GM19035 (cell line): ENCODE measurements at regions not wholly inside any gene's neighbourhood (a gene's known extent, or its start where the extent isn't known, plus 50 kb on each side); places are given as distances from the start of the nearest gene placed in this dataset.

Source experiments
- ATAC-seq: cut with Tn5 transposase; IDR thresholded peaks from one replicate; pipeline ENCODE4 v1.9.1; 2021; ENCODE audit not compliant: unreplicated experiment

- no peak for ATAC-seq
Observed at GRCh38 chr3:24831221-24831620, 336.6 kb upstream of the THRB start.

GRCh38 chr3:24832891-24833290, 338.2 kb upstream of the THRB start:
- no peak for ATAC-seq

DNA sequence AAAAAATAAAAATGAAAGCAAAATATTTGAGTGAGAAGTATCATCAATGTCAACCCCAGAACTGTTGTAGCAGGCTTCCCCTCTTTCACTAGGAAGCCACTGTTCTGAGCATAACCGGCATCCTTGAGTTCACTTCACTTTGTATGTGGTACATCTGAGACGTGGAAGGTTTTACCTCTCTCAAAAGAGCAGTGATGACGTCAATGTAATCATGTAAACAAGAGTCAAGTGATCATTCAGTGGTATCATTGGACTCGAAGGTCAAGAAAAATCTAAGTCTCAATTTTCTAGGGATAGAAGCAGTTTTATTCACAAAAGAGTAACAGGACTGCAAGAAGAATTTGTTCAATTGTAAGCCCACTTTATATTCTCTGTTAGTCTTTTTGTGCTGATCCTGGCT, 339.8 kb upstream of the THRB start:
- no peak for ATAC-seq

DNA sequence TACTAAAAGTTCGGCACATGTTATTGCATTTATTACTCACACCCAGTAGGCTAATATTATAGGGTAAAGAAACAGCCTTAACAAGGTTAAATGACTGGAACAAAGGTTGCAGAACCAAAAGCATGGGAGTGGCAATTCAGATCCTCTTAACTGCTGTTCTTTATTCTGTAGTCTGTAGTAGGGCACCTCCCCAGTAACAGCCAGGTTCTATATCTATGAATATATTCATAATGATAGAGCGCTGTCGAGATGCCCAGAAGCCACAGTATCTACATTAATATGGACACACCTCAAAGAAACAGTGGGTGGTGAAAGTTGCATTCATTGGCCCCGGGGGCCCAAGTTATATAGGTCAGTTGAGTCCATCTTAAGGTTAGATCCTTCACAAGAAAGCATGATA, 340.9 kb upstream of the THRB start:
- no peak for ATAC-seq

GRCh38 chr3:24837601-24838000, 343.0 kb upstream of the THRB start:
- no peak for ATAC-seq

DNA sequence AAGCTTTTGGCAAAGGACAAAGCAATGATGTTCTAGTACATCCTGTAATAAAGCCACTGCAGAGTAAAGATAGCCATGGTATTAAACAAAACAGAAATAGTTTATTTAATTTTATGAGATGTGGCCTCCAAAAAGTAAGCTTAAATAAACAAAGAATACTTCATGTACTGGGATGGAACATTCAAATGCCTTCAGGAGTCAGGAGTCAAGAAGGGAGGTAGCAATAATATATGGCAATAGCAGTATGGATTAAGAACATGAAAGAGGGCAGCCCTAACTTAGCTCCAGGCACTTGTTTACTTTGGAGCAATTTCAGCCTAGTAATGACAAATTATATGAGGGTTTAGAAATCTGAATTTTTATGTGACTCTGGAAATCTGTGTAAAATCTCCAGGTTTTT, 343.9 kb upstream of the THRB start:
- no peak for ATAC-seq

- ATAC-seq = no peak
Observed at GRCh38 chr3:24843955-24844354, 349.3 kb upstream of the THRB start.

GRCh38 chr3:24845524-24846155, 351.0 kb upstream of the THRB start:
- ATAC-seq = no peak

- ATAC-seq = no peak
Observed at GRCh38 chr3:24846286-24846860, 351.7 kb upstream of the THRB start.

GRCh38 chr3:24850245-24850644, 355.6 kb upstream of the THRB start:
- no peak for ATAC-seq

GRCh38 chr3:24853685-24854490, 359.2 kb upstream of the THRB start:
- no peak for ATAC-seq

DNA sequence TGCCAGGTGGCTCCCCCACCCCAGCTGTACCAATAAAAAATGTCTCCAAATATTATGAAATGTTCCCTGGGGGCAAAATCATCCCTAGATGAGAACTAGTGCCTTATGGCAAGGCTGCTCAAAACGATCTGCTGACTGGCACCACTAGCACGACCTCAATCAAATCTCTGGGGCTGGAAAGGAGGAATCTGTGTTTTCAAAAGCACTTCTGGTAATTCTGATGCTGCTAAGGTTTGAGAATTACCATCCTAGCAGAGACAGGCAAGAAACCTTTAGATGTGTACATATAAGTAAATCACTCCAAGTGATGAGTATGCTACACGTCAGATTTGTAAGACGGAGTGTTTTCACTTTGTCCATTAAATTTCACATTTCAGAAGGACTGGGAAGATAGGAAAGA, 360.1 kb upstream of the THRB start:
- ATAC-seq = no peak

GRCh38 chr3:24857945-24858344, 363.3 kb upstream of the THRB start:
- ATAC-seq = no peak

DNA sequence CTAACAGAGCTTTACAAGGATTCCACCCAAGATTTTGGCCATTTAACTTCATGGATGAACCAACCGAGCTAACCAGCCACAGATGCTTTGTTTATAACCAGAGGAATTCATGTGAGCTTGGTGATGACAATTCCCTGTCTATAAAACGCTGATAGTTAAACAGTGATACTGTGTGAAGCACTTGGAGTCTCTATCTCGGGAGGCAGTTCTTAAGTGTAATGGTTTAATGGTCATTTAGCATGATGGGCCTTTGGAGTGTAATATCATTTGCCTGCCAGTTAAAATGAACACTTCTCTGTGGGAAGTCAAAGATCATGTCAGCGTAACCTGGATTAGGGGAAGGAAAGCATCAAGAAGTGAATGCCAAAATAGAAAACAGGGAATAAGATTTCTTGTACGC, 368.6 kb upstream of the THRB start:
- no peak for ATAC-seq

GRCh38 chr3:24867783-24868182, 373.1 kb upstream of the THRB start:
- no peak for ATAC-seq

- ATAC-seq = no peak
Observed at GRCh38 chr3:24881239-24881638, 386.6 kb upstream of the THRB start.

- no peak for ATAC-seq
Observed at GRCh38 chr3:24886501-24886900, 391.9 kb upstream of the THRB start.

DNA sequence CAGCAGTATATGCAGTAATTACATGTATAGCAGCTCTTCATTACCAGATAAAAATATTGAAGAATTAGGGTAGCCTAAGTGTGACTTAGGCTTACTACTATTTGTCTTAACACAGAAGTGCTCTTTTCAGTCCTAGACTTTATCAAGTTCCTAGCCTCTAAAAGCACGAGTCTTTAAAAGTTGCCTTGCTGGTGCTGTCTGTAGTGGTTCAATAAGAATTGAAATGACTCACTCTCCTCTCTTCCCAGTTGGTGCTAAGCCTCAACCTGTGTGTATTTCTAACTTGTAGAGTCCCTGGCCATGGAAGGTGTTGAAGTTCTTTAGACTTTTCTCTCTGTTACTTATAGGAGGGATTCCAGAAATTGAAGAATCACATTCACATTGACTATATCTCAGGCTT, 395.4 kb upstream of the THRB start:
- no peak for ATAC-seq

DNA sequence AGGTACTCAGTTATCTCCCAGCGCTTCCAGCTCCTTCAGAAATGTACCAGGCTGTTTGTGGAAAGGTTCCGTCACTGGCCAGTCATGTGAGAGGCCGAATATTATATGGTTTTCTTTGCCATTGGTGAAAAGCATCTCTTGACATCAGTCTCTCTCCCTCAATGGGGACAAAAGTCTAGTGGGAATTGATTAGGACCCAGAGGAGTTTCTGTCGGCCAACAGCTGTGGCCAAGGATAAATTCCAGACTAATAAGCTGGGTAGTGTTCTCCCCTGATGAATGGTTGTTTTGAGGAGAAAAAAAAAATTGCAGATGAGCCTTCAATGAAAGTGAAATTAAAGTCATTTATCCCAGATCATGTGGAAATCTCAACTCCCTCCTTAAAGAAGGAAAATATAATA, 404.7 kb upstream of the THRB start:
- ATAC-seq = no peak

GRCh38 chr3:24899901-24900603, 405.4 kb upstream of the THRB start:
- ATAC-seq = no peak

GRCh38 chr3:24905266-24905665, 410.6 kb upstream of the THRB start:
- no peak for ATAC-seq

- no peak for ATAC-seq
Observed at GRCh38 chr3:24907106-24907505, 412.5 kb upstream of the THRB start.
